Psoas muscle (tissue), 7 donors: ENCODE measurements at regions not wholly inside any gene's neighbourhood (a gene's known extent, or its start where the extent isn't known, plus 50 kb on each side); places are given as distances from the start of the nearest gene placed in this dataset.

Experiments
- ATAC-seq, 4 donors: fragments of 200-7000 bp; cut with Tn5 transposase; one replicate each; pipeline ENCODE4 v1.9.1; 2020; ENCODE audit warnings: moderate library complexity in 3 of 4, mild to moderate bottlenecking in 2 of 4
- DNase-seq, 2 donors: peaks; one replicate each; pipeline ENCODE4 v3.0.0-alpha.2; 2020
- H3K27ac ChIP-seq: fragments of 200-600 bp; one replicate; pipeline ENCODE4 v1.8.0; 2022
- H3K27me3 ChIP-seq, 3 donors: fragments of 200-600 bp in 1 of 3; one replicate each; pipeline versions ENCODE4 v1.6.1 to v1.8.0; 2013 to 2022; ENCODE audit warnings: low read length in 2 of 3, mild to moderate bottlenecking in 2 of 3, moderate library complexity in 1 of 3; ENCODE audit not compliant: insufficient read depth in 3 of 3
- H3K36me3 ChIP-seq, 2 donors: fragments of 200-600 bp in 1 of 2; one replicate each; pipeline versions ENCODE4 v1.6.1 to v1.8.0; 2013 to 2022; ENCODE audit warnings: low read depth in 1 of 2, mild to moderate bottlenecking in 1 of 2, moderate library complexity in 1 of 2; ENCODE audit not compliant: insufficient read depth in 1 of 2
- H3K4me1 ChIP-seq: fragments of 200-600 bp; one replicate; pipeline ENCODE4 v1.8.0; 2022
- H3K4me3 ChIP-seq: fragments of 200-600 bp; one replicate; pipeline ENCODE4 v1.8.0; 2022; ENCODE audit warnings: mild to moderate bottlenecking
- H3K9me3 ChIP-seq: fragments of 200-600 bp; one replicate; pipeline ENCODE4 v1.8.0; 2022
- WGBS, 3 donors: extraction: QIAGEN DNeasy Blood & Tissue Kit; methylation state at CpG; one replicate each; pipeline versions ENCODE4 v1.1.6 to v1.1.7; 2013; 5-methylcytosine and 5-hydroxymethylcytosine counted together
- intact Hi-C, 2 donors: fragments of 100-400 bp; cut with DNase I; formaldehyde crosslinking; loops; one replicate each; pipeline versions ENCODE4 v1.11.0 to v1.14.2; 2022
- TF ChIP-seq, protein P1 (sequence below): fragments of 200-600 bp; IDR thresholded peaks from one replicate; pipeline ENCODE4 v1.8.0; 2022; ENCODE audit warnings: antibody characterized with exemption
- donor health status: healthy with polysubstance abuse.
- donor health status: DM: no; HTN: no; CAD: no; lungs with moderate emphysema.
- donor health status: Bipolar disorder and iron deficiency.
- donor health status: healthy.
- donor health status: DM: yes; HTN: yes; CAD: no.
- donor health status: DM: no; HTN: no; CAD: no.
- donor health status: DM: yes; HTN: yes; CAD: no.

DNA sequence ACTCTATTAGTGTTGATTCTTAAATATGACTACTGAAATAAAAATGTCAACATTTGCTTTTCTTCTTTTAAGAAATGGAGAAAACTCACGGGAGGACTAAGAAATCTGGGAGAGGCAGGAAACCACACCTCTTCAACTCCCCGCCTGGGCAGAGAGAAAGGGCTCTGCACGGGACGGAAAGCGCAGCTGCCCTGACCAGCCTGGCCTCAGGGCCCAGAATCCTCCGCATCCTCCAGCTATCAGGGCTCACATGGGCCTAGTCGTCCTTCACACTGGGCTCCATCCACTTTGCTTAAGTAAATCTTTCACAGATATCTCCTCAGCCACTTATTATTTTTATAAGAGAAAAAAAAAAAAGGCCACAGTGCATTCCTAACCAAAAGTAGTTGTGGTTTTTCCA, 215.1 kb downstream of the TBXT start:
- Histone ChIP-seq H3K27ac (no peak overlapping the region), H3K9me3 (no peaks in the 10 kb centered on the region), H3K4me1 (no peaks in the 10 kb centered on the region), H3K36me3 (no peaks in the 10 kb centered on the region), H3K27me3 (no peaks in the 10 kb centered on the region), H3K4me3 (no peak overlapping the region)
- intact Hi-C loops: no loop called here
- TF ChIP-seq, protein P1, sequence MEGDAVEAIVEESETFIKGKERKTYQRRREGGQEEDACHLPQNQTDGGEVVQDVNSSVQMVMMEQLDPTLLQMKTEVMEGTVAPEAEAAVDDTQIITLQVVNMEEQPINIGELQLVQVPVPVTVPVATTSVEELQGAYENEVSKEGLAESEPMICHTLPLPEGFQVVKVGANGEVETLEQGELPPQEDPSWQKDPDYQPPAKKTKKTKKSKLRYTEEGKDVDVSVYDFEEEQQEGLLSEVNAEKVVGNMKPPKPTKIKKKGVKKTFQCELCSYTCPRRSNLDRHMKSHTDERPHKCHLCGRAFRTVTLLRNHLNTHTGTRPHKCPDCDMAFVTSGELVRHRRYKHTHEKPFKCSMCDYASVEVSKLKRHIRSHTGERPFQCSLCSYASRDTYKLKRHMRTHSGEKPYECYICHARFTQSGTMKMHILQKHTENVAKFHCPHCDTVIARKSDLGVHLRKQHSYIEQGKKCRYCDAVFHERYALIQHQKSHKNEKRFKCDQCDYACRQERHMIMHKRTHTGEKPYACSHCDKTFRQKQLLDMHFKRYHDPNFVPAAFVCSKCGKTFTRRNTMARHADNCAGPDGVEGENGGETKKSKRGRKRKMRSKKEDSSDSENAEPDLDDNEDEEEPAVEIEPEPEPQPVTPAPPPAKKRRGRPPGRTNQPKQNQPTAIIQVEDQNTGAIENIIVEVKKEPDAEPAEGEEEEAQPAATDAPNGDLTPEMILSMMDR: no peak
- no peak for ATAC-seq
- no peak for DNase-seq
- 63 to 70% (median 70%) methylated on average over 7 of the region's 7 CpGs for WGBS, 3 donors

DNA sequence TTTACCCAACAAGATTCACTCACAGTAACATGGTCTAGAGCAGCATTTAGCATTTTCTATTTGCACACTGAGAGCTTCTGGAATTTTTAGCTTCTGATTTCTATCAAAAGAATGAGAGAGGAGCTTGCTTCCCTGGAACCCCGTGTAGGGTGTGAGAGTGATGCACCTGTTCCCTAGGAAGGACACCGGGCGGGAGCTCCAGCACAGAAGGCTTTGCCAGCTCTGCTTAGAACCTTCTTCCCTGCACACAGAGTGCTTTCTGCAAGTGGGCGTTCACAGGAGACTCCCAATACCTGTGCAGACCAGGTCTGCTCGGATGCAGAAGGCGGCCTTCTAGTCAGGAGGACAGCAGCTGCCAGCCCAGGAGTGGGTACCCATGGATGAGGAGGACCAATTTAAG, 217.3 kb downstream of the TBXT start:
- TF ChIP-seq, protein P1: no peak
- intact Hi-C loops: no loop called here
- 58 to 63% (median 62%) methylated on average over 6 of the region's 6 CpGs for WGBS, 3 donors
- ATAC-seq (no peak), DNase-seq (no peak)
- Histone ChIP-seq H3K36me3 (no peaks in the 10 kb centered on the region), H3K27me3 (no peaks in the 10 kb centered on the region), H3K4me3 (no peak overlapping the region), H3K27ac (no peak overlapping the region), H3K9me3 (no peaks in the 10 kb centered on the region), H3K4me1 (no peaks in the 10 kb centered on the region)

DNA sequence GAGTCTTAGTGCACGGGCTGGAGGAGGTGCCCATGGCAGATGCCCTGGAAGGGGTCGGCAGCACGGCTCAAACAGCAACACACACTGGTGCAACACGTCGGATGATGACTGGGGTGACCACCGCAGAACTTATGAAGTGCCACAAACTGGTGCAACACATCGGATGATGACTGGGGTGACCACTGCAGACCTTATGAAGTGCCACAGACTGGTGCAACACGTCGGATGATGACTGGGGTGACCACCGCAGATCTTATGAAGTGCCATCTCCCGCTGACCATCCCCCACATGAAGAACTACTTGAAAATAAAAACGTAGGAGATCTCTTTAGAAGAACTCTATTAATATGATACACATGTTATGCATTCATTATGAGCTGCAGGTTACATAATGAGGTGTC, 218.3 kb downstream of the TBXT start:
- ATAC-seq: no peak
- Histone ChIP-seq H3K9me3 (no peaks in the 10 kb centered on the region), H3K4me1 (no peaks in the 10 kb centered on the region), H3K4me3 (no peak overlapping the region), H3K27ac (no peak overlapping the region), H3K36me3 (no peaks in the 10 kb centered on the region), H3K27me3 (no peaks in the 10 kb centered on the region)
- intact Hi-C loops: no loop called here
- 87 to 90% (median 89%) methylated on average over 12 of the region's 12 CpGs for WGBS, 3 donors
- no peak for DNase-seq
- TF ChIP-seq, protein P1: no peak

DNA sequence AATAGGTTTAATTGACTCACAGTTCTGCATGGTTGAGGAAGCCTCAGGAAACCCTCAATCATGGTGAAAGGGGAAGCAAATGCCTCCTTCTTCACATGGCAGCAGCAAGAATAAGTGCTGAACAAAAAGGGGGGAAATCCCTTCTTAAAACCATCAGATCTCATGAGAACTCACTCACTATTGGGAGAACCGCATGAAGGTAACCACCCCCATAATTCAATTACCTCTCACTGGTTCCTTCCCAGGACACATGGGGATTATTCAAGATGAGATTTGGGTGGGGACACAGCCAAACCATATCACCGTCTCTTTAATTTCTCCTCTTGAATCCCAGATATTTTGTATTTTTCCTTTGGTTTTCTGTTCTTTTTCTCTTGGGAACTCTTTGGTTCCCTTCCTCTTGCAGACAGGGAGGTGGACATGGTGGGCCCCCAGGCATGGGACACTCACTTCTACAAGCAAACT, 223.6 kb downstream of the TBXT start:
- 90 to 95% (median 92%) methylated on average over 2 of the region's 2 CpGs for WGBS, 3 donors
- ATAC-seq (no peak), DNase-seq (no peak)
- H3K4me1 ChIP-seq: no peaks in the 10 kb centered on the region
- H3K9me3 ChIP-seq: no peaks in the 10 kb centered on the region
- intact Hi-C loops: no loop called here
- TF ChIP-seq, protein P1: no peak
- H3K4me3 ChIP-seq: no peak overlapping the region
- H3K27ac ChIP-seq: no peak overlapping the region
- H3K36me3 ChIP-seq: no peaks in the 10 kb centered on the region
- peaks cover 0 to 2% (median 0%) of the 10 kb centered on the region in 3 donors for H3K27me3 ChIP-seq

DNA sequence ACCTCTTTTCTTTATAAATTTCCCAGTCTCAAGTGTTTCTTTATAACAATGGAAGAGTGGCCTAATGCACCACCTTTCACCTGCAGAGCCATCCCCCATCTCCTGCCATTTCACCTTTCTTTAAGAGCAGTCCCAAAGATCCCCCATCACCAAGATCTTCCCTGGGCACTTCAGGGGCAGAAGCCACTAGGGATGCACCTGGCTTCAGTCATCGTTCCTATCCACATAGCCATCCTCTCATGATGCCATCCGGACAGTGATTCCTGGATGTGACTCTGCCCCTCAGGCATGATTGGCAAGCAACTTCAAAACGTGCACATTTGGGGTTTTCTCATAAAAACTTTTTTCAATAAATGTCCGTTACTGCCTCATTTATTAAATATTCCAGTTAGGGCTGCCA, 225.9 kb downstream of the TBXT start:
- no peaks in the 10 kb centered on the region for H3K4me1 ChIP-seq
- peaks cover 0 to 2% (median 0%) of the 10 kb centered on the region in 3 donors for H3K27me3 ChIP-seq
- no peak for ATAC-seq
- H3K36me3 ChIP-seq: no peaks in the 10 kb centered on the region
- no peaks in the 10 kb centered on the region for H3K9me3 ChIP-seq
- H3K27ac ChIP-seq: no peak overlapping the region
- 81 to 87% (median 84%) methylated on average over 4 of the region's 4 CpGs for WGBS, 3 donors
- TF ChIP-seq, protein P1: no peak
- no peak overlapping the region for H3K4me3 ChIP-seq
- DNase-seq: no peak
- intact Hi-C loops: no loop called here
